HEK293 (cell line): ENCODE measurements at regions not wholly inside any gene's neighbourhood (a gene's known extent, or its start where the extent isn't known, plus 50 kb on each side); places are given as distances from the start of the nearest gene placed in this dataset.

Experiments used
- CTCF ChIA-PET: fragments of 350-600 bp; formaldehyde crosslinking; extraction: SDS; loops from one replicate; lab custom pipeline; 2021; ENCODE audit warnings: antibody characterized with exemption; lab: Yijun Ruan, JAX
- POLR2A ChIA-PET: fragments of 300-600 bp; formaldehyde crosslinking; extraction: SDS; loops from one replicate; lab custom pipeline; 2020; ENCODE audit warnings: antibody characterized with exemption, inconsistent platforms; lab: Yijun Ruan, JAX
- H3K27ac ChIP-seq: fragments of 200-500 bp; sonication (Bioruptor generic); 2 replicates; pipeline ENCODE4 v1.5.1; 2014; ENCODE audit warnings: low read depth, low read length, control low read depth, inconsistent platforms; ENCODE audit errors: extremely low read depth
- H3K36me3 ChIP-seq, 2 experiments: fragments of 200-500 bp in 1 of 2; sonication (Bioruptor generic) in 1 of 2; 1 replicate in 1 of 2; 2 replicates in 1 of 2; pipeline ENCODE4 v1.5.1; 2014 to 2017; ENCODE audit warnings: inconsistent platforms in 2 of 2, low read length in 2 of 2; ENCODE audit not compliant: control insufficient read depth in 2 of 2, insufficient read depth in 1 of 2
- H3K4me1 ChIP-seq: fragments of 200-500 bp; sonication (Bioruptor generic); 2 replicates; pipeline ENCODE4 v1.5.1; 2014; ENCODE audit warnings: mild to moderate bottlenecking, low read length, inconsistent platforms; ENCODE audit not compliant: control insufficient read depth, insufficient read depth
- H3K4me3 ChIP-seq: 2 replicates; pipeline ENCODE4 v1.5.1; 2011; ENCODE audit warnings: low read depth, mild to moderate bottlenecking, control low read depth, low read length, moderate library complexity
- H3K9me3 ChIP-seq: fragments of 200-500 bp; sonication (Bioruptor generic); 2 replicates; pipeline ENCODE4 v1.5.1; 2014; ENCODE audit warnings: low read depth, low read length, inconsistent platforms; ENCODE audit not compliant: control insufficient read depth, insufficient read depth
- BCL11A ChIP-seq: fragments of 450-650 bp; formaldehyde crosslinking; IDR thresholded peaks from 2 replicates; pipeline ENCODE4 v1.5.1; 2016; ENCODE audit warnings: low read depth, missing biosample characterization, missing genetic modification characterization
- FEZF1 ChIP-seq: fragments of 450-650 bp; formaldehyde crosslinking; IDR thresholded peaks from 2 replicates; pipeline ENCODE4 v1.5.1; 2016; ENCODE audit warnings: missing biosample characterization, missing genetic modification characterization
- HOXD13 ChIP-seq: sonication (generic); formaldehyde crosslinking; IDR thresholded peaks from 2 replicates; pipeline ENCODE4 v1.8.0; 2022; ENCODE audit warnings: missing genetic modification reagents, borderline replicate concordance
- KLF16 ChIP-seq: fragments of 450-650 bp; formaldehyde crosslinking; IDR thresholded peaks from 2 replicates; pipeline ENCODE4 v1.5.1; 2017; ENCODE audit warnings: missing biosample characterization, missing genetic modification characterization
- MYNN ChIP-seq: fragments of 450-650 bp; formaldehyde crosslinking; IDR thresholded peaks from 2 replicates; pipeline ENCODE4 v1.5.1; 2016; ENCODE audit warnings: missing biosample characterization, missing genetic modification characterization, borderline replicate concordance
- OSR2 ChIP-seq: fragments of 450-650 bp; formaldehyde crosslinking; IDR thresholded peaks from 2 replicates; pipeline ENCODE4 v1.5.1; 2016; ENCODE audit warnings: missing biosample characterization, missing genetic modification characterization
- TSHZ1 ChIP-seq: fragments of 450-650 bp; formaldehyde crosslinking; IDR thresholded peaks from 2 replicates; pipeline ENCODE4 v1.5.1; 2016; ENCODE audit warnings: missing biosample characterization, missing genetic modification characterization, borderline replicate concordance
- ZBTB20 ChIP-seq: fragments of 450-650 bp; formaldehyde crosslinking; IDR thresholded peaks from 2 replicates; pipeline ENCODE4 v1.5.1; 2016; ENCODE audit warnings: missing biosample characterization, missing genetic modification characterization
- ZBTB8A ChIP-seq: fragments of 450-650 bp; formaldehyde crosslinking; IDR thresholded peaks from 2 replicates; pipeline ENCODE4 v1.5.1; 2016; ENCODE audit warnings: missing biosample characterization, missing genetic modification characterization
- ZFP41 ChIP-seq: fragments of 450-650 bp; formaldehyde crosslinking; IDR thresholded peaks from 2 replicates; pipeline ENCODE4 v1.5.1; 2016; ENCODE audit warnings: missing biosample characterization, missing genetic modification characterization, borderline replicate concordance
- ZNF280C ChIP-seq: fragments of 450-650 bp; formaldehyde crosslinking; IDR thresholded peaks from 2 replicates; pipeline ENCODE4 v1.5.1; 2016; ENCODE audit warnings: missing biosample characterization, missing genetic modification characterization
- ZNF391 ChIP-seq: fragments of 450-650 bp; formaldehyde crosslinking; IDR thresholded peaks from 2 replicates; pipeline ENCODE4 v1.5.1; 2016; ENCODE audit warnings: low read depth, missing biosample characterization, missing genetic modification characterization, borderline replicate concordance
- ZNF48 ChIP-seq: fragments of 450-650 bp; formaldehyde crosslinking; IDR thresholded peaks from 2 replicates; pipeline ENCODE4 v1.5.1; 2016; ENCODE audit warnings: missing biosample characterization, missing genetic modification characterization
- ZNF488 ChIP-seq: fragments of 450-650 bp; formaldehyde crosslinking; IDR thresholded peaks from 2 replicates; pipeline ENCODE4 v1.5.1; 2016; ENCODE audit warnings: missing biosample characterization, missing genetic modification characterization
- ZNF768 ChIP-seq: fragments of 450-650 bp; formaldehyde crosslinking; IDR thresholded peaks from 2 replicates; pipeline ENCODE4 v1.5.1; 2018; ENCODE audit warnings: missing biosample characterization, mild to moderate bottlenecking, missing genetic modification characterization
- TF ChIP-seq, protein P1 (sequence below): fragments of 450-650 bp; formaldehyde crosslinking; IDR thresholded peaks from 2 replicates; pipeline ENCODE4 v1.5.1; 2016; ENCODE audit warnings: missing biosample characterization, missing genetic modification characterization
- TF ChIP-seq, protein P2 (sequence below): IDR thresholded peaks from 2 replicates; pipeline ENCODE4 v1.6.1; 2011; ENCODE audit warnings: mild to moderate bottlenecking, low read depth, low read length, borderline replicate concordance
- TF ChIP-seq, protein P3 (sequence below): fragments of 450-650 bp; formaldehyde crosslinking; conservative IDR thresholded peaks from 2 replicates; pipeline ENCODE4 v1.5.1; 2016; ENCODE audit warnings: low read depth, missing biosample characterization, missing genetic modification characterization
- TF ChIP-seq, protein P4 (sequence below): fragments of 450-650 bp; formaldehyde crosslinking; IDR thresholded peaks from 2 replicates; pipeline ENCODE4 v1.5.1; 2016; ENCODE audit warnings: missing biosample characterization, missing genetic modification characterization

DNA sequence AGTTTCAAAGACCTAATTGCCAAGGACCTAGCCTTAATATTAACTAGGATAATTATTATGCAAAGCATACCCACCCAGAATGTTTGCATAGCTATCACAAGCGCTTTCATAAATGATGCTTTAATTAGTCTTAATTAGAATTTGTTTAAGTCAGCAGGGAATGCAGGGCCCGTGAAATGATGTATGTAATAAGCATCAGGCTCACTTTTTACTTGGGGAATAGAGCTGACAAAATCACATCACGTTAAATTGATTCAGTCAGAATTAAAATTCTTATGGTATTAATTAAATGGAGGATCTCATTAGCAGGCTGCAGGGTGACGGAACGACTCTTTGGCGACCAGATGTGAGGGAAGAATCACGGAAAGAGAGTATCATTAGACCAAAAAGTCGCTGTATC is 264.5 kb downstream of the GPD2 start:
- Histone ChIP-seq H3K36me3 (no peaks in the 10 kb centered on the region), H3K4me3 (no peak overlapping the region), H3K27ac (no peak overlapping the region), H3K9me3 (no peaks in the 10 kb centered on the region), H3K4me1 (no peaks in the 10 kb centered on the region)
- ChIA-PET POLR2A (no interaction called here), CTCF (interaction anchor here (0.5 kb wide), 1 partner anchor 21 kb away, joined by 4 read pairs; no protein-coding TSS in a partner anchor)
- TF ChIP-seq, protein P1, sequence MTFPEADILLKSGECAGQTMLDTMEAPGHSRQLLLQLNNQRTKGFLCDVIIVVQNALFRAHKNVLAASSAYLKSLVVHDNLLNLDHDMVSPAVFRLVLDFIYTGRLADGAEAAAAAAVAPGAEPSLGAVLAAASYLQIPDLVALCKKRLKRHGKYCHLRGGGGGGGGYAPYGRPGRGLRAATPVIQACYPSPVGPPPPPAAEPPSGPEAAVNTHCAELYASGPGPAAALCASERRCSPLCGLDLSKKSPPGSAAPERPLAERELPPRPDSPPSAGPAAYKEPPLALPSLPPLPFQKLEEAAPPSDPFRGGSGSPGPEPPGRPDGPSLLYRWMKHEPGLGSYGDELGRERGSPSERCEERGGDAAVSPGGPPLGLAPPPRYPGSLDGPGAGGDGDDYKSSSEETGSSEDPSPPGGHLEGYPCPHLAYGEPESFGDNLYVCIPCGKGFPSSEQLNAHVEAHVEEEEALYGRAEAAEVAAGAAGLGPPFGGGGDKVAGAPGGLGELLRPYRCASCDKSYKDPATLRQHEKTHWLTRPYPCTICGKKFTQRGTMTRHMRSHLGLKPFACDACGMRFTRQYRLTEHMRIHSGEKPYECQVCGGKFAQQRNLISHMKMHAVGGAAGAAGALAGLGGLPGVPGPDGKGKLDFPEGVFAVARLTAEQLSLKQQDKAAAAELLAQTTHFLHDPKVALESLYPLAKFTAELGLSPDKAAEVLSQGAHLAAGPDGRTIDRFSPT (tag by site-specific recombination), result no peak
- TF ChIP-seq MYNN (tag by site-specific recombination) (no peak), FEZF1 (no peak), ZNF48 (tag by site-specific recombination) (no peak), ZNF280C (tag by site-specific recombination) (no peak), ZNF768 (tag by site-specific recombination) (no peak), HOXD13 (CRISPR knock-in tag) (no peak), TSHZ1 (tag by site-specific recombination) (no peak), ZNF391 (no peak), ZNF488 (tag by site-specific recombination) (no peak), ZBTB20 (tag by site-specific recombination) (no peak), KLF16 (tag by site-specific recombination) (no peak), OSR2 (no peak), ZFP41 (no peak), BCL11A (no peak), ZBTB8A (no peak)
- TF ChIP-seq, protein P2, sequence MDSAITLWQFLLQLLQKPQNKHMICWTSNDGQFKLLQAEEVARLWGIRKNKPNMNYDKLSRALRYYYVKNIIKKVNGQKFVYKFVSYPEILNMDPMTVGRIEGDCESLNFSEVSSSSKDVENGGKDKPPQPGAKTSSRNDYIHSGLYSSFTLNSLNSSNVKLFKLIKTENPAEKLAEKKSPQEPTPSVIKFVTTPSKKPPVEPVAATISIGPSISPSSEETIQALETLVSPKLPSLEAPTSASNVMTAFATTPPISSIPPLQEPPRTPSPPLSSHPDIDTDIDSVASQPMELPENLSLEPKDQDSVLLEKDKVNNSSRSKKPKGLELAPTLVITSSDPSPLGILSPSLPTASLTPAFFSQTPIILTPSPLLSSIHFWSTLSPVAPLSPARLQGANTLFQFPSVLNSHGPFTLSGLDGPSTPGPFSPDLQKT, result no peak
- TF ChIP-seq, protein P3, sequence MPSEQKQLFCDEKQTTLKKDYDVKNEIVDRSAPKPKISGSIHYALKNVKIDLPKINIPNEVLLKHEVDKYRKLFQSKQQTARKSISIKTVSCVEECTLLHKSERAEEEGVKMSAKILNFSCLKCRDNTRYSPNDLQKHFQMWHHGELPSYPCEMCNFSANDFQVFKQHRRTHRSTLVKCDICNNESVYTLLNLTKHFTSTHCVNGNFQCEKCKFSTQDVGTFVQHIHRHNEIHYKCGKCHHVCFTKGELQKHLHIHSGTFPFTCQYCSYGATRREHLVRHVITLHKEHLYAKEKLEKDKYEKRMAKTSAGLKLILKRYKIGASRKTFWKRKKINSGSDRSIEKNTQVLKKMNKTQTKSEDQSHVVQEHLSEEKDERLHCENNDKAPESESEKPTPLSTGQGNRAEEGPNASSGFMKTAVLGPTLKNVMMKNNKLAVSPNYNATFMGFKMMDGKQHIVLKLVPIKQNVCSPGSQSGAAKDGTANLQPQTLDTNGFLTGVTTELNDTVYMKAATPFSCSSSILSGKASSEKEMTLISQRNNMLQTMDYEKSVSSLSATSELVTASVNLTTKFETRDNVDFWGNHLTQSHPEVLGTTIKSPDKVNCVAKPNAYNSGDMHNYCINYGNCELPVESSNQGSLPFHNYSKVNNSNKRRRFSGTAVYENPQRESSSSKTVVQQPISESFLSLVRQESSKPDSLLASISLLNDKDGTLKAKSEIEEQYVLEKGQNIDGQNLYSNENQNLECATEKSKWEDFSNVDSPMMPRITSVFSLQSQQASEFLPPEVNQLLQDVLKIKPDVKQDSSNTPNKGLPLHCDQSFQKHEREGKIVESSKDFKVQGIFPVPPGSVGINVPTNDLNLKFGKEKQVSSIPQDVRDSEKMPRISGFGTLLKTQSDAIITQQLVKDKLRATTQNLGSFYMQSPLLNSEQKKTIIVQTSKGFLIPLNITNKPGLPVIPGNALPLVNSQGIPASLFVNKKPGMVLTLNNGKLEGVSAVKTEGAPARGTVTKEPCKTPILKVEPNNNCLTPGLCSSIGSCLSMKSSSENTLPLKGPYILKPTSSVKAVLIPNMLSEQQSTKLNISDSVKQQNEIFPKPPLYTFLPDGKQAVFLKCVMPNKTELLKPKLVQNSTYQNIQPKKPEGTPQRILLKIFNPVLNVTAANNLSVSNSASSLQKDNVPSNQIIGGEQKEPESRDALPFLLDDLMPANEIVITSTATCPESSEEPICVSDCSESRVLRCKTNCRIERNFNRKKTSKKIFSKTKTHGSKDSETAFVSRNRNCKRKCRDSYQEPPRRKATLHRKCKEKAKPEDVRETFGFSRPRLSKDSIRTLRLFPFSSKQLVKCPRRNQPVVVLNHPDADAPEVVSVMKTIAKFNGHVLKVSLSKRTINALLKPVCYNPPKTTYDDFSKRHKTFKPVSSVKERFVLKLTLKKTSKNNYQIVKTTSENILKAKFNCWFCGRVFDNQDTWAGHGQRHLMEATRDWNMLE, result no peak
- TF ChIP-seq, protein P4, sequence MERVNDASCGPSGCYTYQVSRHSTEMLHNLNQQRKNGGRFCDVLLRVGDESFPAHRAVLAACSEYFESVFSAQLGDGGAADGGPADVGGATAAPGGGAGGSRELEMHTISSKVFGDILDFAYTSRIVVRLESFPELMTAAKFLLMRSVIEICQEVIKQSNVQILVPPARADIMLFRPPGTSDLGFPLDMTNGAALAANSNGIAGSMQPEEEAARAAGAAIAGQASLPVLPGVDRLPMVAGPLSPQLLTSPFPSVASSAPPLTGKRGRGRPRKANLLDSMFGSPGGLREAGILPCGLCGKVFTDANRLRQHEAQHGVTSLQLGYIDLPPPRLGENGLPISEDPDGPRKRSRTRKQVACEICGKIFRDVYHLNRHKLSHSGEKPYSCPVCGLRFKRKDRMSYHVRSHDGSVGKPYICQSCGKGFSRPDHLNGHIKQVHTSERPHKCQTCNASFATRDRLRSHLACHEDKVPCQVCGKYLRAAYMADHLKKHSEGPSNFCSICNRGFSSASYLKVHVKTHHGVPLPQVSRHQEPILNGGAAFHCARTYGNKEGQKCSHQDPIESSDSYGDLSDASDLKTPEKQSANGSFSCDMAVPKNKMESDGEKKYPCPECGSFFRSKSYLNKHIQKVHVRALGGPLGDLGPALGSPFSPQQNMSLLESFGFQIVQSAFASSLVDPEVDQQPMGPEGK (tag by site-specific recombination), result no peak
